Medulla oblongata (tissue), 1 donor: ENCODE measurements at regions not wholly inside any gene's neighbourhood (a gene's known extent, or its start where the extent isn't known, plus 50 kb on each side); places are given as distances from the start of the nearest gene placed in this dataset.

Experiments
- DNase-seq: peaks from one replicate; pipeline ENCODE4 v3.0.0-alpha.2; 2015; ENCODE audit errors: extremely low spot score

- DNase-seq = no peak
Measured at GRCh38 chr4:41455206-41455605, 82.8 kb upstream of the LIMCH1 start.

GRCh38 chr4:41456559-41457101, 81.3 kb upstream of the LIMCH1 start:
- DNase-seq = peak; percentile 72

- no peak for DNase-seq
Measured at GRCh38 chr4:41458689-41459088, 79.3 kb upstream of the LIMCH1 start.

GRCh38 chr4:41460641-41461040, 77.3 kb upstream of the LIMCH1 start:
- no peak for DNase-seq

- no peak for DNase-seq
Measured at GRCh38 chr4:41461780-41462307, 76.1 kb upstream of the LIMCH1 start.

- no peak for DNase-seq
Measured at GRCh38 chr4:41465146-41465761, 72.7 kb upstream of the LIMCH1 start.

GRCh38 chr4:41466249-41466648, 71.7 kb upstream of the LIMCH1 start:
- DNase-seq = no peak

- no peak for DNase-seq
Measured at GRCh38 chr4:41468122-41468521, 69.8 kb upstream of the LIMCH1 start.

GRCh38 chr4:41471126-41472071, 66.6 kb upstream of the LIMCH1 start:
- DNase-seq = no peak

- DNase-seq = no peak
Measured at GRCh38 chr4:41472081-41472480, 65.9 kb upstream of the LIMCH1 start.

GRCh38 chr4:41473176-41473575, 64.8 kb upstream of the LIMCH1 start:
- no peak for DNase-seq

GRCh38 chr4:41475402-41475801, 62.6 kb upstream of the LIMCH1 start:
- DNase-seq = no peak

GRCh38 chr4:41476310-41476885, 61.6 kb upstream of the LIMCH1 start:
- DNase-seq = no peak

- no peak for DNase-seq
Measured at GRCh38 chr4:41477181-41477905, 60.6 kb upstream of the LIMCH1 start.

GRCh38 chr4:41478518-41478917, 59.4 kb upstream of the LIMCH1 start:
- DNase-seq = no peak

- DNase-seq = no peak
Measured at GRCh38 chr4:41480896-41481311, 57.1 kb upstream of the LIMCH1 start.

GRCh38 chr4:41483771-41484170, 54.2 kb upstream of the LIMCH1 start:
- no peak for DNase-seq

- no peak for DNase-seq
Measured at GRCh38 chr4:41485041-41485440, 52.9 kb upstream of the LIMCH1 start.

- DNase-seq = no peak
Measured at GRCh38 chr4:41487868-41488440, 50.0 kb upstream of the LIMCH1 start.
